Bronchial epithelial cell (primary cell): ENCODE measurements at regions not wholly inside any gene's neighbourhood (a gene's known extent, or its start where the extent isn't known, plus 50 kb on each side); places are given as distances from the start of the nearest gene placed in this dataset.

Experiments
- DNase-seq: peaks from one replicate; pipeline ENCODE4 v3.0.0-alpha.2; 2010; ENCODE audit warnings: low read depth
- FAIRE-seq: peaks from 2 replicates; lab custom pipeline; 2011; peaks lifted over from hg19 to GRCh38; lab: Jason Lieb, UNC
- H3K27me3 ChIP-seq: 2 replicates; pipeline ENCODE4 v1.5.1; 2011; ENCODE audit warnings: low read length; ENCODE audit not compliant: control insufficient read depth, insufficient read depth
- H3K36me3 ChIP-seq: 2 replicates; pipeline ENCODE4 v1.5.1; 2011; ENCODE audit warnings: low read length; ENCODE audit not compliant: control insufficient read depth, insufficient read depth
- H3K4me3 ChIP-seq: 2 replicates; pipeline ENCODE4 v1.5.1; 2011; ENCODE audit warnings: mild to moderate bottlenecking, low read depth, low read length, control low read depth
- CTCF ChIP-seq: IDR thresholded peaks from 2 replicates; pipeline ENCODE4 v1.5.1; 2011; ENCODE audit warnings: mild to moderate bottlenecking, moderate library complexity, low read length, control low read depth, inconsistent platforms; ENCODE audit not compliant: insufficient read depth, severe bottlenecking

GRCh38 chr15:80308002-80308401 is 56.0 kb upstream of the CTXND1 start:
- FAIRE-seq = no peak
- no peak for TF ChIP-seq CTCF
- DNase-seq = no peak
- Histone ChIP-seq H3K36me3 (no peaks in the 10 kb centered on the region), H3K27me3 (no peaks in the 10 kb centered on the region), H3K4me3 (no peak overlapping the region)

DNA sequence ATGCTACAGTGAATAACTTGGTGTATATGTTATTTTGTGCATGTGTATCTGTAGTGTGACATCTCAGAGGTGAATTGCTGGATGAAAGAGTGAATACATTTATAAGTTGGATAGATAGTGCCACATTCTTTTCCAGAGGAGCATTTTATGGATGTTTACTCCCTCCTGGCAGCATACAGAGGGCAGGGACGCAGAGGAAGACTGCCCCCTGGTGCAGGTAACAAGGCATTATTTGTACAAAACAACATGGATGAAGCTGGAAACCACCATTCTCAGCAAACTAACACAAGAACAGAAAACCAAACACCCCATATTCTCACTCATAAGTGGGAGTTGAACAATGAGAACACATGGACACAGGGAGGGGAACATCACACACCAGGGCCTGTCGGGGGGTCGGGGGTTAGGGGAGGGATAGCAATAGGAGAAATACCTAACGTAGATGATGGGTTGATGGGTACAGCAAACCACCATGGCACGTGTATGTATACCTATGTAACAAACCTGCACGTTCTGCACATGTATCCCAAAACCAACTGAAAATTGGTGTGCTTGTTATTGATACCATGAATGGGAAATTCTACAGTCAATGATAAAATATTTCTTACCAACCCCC is 57.9 kb upstream of the CTXND1 start:
- Histone ChIP-seq H3K27me3 (no peaks in the 10 kb centered on the region), H3K4me3 (no peak overlapping the region), H3K36me3 (no peaks in the 10 kb centered on the region)
- FAIRE-seq = no peak
- peak; percentile 63 for TF ChIP-seq CTCF
- DNase-seq = peak; percentile 30

DNA sequence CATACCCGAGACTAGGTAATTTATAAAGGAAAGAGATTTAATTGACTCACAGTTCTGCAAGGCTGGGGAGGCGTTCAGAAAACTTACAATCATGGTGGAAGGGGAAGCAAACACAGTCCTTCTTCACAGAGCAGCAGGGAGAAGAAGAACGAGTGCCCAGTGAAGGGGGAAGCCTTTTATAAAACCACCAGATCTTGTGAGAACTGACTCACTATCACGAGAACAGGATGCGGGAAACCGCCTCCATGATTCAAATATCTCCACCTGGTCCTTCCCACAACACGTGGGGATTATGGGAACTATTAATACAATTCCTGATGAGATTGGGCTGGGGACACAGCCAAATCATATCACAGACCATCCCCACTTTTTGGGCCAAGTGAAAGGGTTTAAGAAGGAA is 58.8 kb upstream of the CTXND1 start:
- DNase-seq (no peak), FAIRE-seq (no peak)
- Histone ChIP-seq H3K27me3 (no peaks in the 10 kb centered on the region), H3K36me3 (no peaks in the 10 kb centered on the region), H3K4me3 (no peak overlapping the region)
- TF ChIP-seq CTCF = no peak

DNA sequence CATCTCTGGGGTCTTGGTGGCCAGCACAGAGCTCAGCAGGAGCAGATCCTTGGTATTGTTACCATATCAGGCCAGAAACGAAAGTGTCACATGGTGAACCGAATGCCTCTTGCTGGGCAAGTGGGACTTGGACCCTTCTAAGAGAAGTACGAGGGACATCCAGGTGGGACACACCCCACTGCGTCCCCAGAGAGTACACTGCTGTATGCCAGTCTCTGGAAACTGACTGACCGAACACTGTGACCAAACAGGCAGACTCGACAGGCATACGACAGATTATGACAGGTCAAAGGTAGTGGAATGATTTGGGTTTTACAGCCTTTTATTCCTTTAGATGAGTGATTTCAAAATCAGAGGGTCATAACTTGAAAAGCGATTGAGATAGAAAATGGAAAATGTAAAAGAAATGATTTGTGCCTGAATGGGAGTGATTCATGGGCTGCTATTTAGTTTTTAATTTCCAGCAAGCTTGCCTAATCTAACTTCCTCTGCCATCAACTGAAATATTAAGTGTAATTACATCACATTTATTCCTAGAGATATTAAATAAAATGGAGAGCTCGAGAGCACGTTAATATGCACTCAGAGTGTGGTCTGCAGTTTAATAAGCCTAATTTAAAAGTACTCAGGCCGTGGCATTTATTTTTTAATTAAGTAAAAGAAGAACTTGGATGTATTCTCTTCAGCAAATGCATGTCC is 63.4 kb upstream of the CTXND1 start:
- DNase-seq (no peak), FAIRE-seq (no peak)
- Histone ChIP-seq H3K36me3 (no peaks in the 10 kb centered on the region), H3K27me3 (no peaks in the 10 kb centered on the region), H3K4me3 (no peak overlapping the region)
- TF ChIP-seq CTCF = no peak

DNA sequence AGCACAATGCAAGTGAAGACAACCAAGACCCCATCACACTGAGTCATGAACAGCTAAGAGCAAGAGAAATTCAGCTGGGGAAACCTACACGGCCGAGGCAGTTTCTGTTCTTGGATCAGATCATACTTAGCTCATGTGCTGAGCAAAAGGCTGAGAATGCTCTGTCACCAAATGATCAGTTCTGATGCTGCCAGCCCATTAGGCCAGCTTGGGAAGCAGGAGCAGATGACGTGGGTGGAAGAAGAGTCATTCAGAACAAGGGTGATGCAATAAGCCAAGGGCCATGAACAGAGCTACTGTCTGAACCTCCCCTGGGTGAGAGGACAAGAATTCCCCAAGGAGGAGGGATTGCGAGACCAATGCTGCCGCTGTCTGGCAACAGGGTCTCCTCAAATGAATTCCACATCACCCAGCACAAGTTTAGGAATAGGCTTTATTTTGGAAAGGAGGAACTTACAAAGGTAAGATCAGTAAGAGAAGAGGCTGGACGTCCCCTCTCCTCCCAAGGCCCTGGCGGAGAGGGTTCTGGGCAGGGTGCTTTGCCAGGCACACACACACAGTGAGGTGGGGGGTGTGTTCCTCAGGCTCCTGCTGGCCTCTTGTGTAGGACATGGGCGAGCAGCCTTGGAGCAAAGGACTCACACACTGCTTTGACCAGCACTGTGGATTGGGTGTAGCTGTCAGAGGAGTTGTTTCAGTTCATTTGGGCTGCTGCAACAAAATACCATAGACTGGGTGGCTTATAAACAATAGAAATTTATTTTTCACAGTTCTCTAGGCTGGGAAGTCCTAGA is 65.6 kb upstream of the CTXND1 start:
- H3K36me3 ChIP-seq = no peaks in the 10 kb centered on the region
- H3K4me3 ChIP-seq = no peak overlapping the region
- no peaks in the 10 kb centered on the region for H3K27me3 ChIP-seq
- FAIRE-seq = no peak
- TF ChIP-seq CTCF = no peak
- peak; percentile 46 for DNase-seq
